Calu3 (cell line): ENCODE measurements at regions not wholly inside any gene's neighbourhood (a gene's known extent, or its start where the extent isn't known, plus 50 kb on each side); places are given as distances from the start of the nearest gene placed in this dataset.

Experiments
- BruUV-seq: library from RNA; stranded (reverse); fragments of 400-500 nt; replicated peaks from 2 replicates; lab custom pipeline; 2021; lab: Mats Ljungman, UMichigan
- CTCF ChIA-PET: fragments of 300-600 bp; sonication (Branson Sonifier 250); formaldehyde crosslinking; loops from one replicate; lab custom pipeline; 2022; ENCODE audit warnings: antibody characterized with exemption; lab: Charles Lee
- DNase-seq: peaks from one replicate; pipeline ENCODE4 v3.0.0; 2022
- H3K27ac Mint-ChIP-seq: one replicate; pipeline ENCODE4 v1.8.0; 2022; ENCODE audit warnings: mixed read lengths; ENCODE audit not compliant: unreplicated experiment
- H3K27me3 Mint-ChIP-seq: one replicate; pipeline ENCODE4 v1.8.0; 2022; ENCODE audit warnings: mixed read lengths; ENCODE audit not compliant: unreplicated experiment
- H3K36me3 Mint-ChIP-seq: one replicate; pipeline ENCODE4 v1.8.0; 2022; ENCODE audit warnings: mild to moderate bottlenecking, moderate library complexity, mixed read lengths; ENCODE audit not compliant: insufficient read depth, unreplicated experiment
- H3K4me1 Mint-ChIP-seq: one replicate; pipeline ENCODE4 v1.8.0; 2022; ENCODE audit warnings: mild to moderate bottlenecking, low read depth, mixed read lengths; ENCODE audit not compliant: unreplicated experiment
- H3K4me3 Mint-ChIP-seq: one replicate; pipeline ENCODE4 v1.8.0; 2022; ENCODE audit warnings: mild to moderate bottlenecking, low read depth, moderate library complexity, mixed read lengths; ENCODE audit not compliant: unreplicated experiment
- H3K9me3 Mint-ChIP-seq: one replicate; pipeline ENCODE4 v1.8.0; 2022; ENCODE audit warnings: low read depth, mixed read lengths; ENCODE audit not compliant: unreplicated experiment
- CTCF ChIP-seq: fragments of 200-600 bp; IDR thresholded peaks from one replicate; pipeline ENCODE4 v1.8.0; 2022; ENCODE audit warnings: antibody characterized with exemption; ENCODE audit not compliant: unreplicated experiment
- intact Hi-C: fragments of 100-400 bp; cut with micrococcal nuclease; formaldehyde crosslinking; loops from one replicate; pipeline ENCODE4 v1.10.0; 2022; ENCODE audit not compliant: unreplicated experiment

DNA sequence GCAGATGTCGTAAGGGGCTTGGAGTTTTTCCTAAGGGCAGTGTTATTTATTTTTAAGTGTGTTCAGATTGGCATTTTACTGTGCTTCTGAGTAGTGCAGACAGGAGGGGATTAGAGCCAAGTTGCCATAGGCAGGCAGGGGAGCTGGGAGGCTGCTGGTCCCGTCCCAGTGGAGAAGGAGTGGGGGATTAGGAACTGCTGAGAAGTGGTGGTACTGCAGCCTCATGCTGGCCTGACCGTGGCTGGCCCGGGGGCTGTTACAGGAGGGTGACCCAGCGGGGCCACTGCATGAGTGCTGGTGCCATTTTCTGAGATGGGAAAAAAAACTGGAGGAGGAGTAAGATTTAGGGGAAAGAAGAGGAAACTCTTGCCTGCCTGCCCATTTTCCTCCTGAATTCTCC, 52.3 kb upstream of the DLK1 start:
- Mint-ChIP-seq H3K27ac (no peak overlapping the region), H3K4me1 (peaks cover 22% of the 10 kb centered on the region), H3K27me3 (peaks cover 52% of the 10 kb centered on the region), H3K36me3 (no peaks in the 10 kb centered on the region), H3K9me3 (no peaks in the 10 kb centered on the region), H3K4me3 (no peak overlapping the region)
- TF ChIP-seq CTCF = no peak
- DNase-seq = no peak
- CTCF ChIA-PET = interaction anchor here (0.5 kb wide), 2 partner anchors 9 to 12 kb away, joined by 3 to 5 read pairs; no protein-coding TSS in a partner anchor
- no TSS peak for BruUV-seq
- intact Hi-C loops = no loop called here

DNA sequence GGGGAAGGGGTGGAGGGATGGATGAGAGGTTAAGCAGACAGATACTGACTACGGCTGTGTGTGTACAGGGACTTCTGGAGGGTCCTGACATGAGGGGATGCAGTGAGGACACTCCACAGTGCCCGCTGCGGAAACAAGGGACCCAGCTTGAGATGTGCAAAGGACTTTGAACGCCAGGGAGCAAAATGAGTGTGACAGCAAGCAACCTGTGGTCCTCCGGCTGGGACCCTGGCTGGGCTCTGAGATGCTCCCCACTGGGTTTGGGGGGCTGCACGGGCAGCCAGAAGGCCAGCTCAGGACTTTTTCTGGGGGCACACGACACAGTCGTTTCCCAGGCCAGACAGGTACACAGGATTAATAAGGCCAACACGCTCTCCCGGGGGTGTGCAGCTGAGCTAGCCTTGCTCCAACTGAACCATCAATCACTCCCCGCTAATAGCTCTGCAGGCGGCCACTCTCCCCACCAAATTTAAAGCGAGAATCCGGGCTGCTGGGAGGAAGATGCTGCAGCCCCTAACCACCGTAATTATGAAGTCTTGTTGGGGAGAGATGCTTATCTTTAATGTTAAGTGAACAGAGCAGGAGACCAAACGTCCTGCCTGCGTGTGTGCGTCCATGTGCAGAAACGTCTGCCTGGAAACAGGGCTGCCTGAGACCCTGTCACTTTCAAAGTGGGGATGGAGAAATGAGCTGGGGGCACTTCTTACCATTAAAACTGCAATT, 51.6 kb upstream of the DLK1 start:
- intact Hi-C loops = no loop called here
- no peak for DNase-seq
- no peak for TF ChIP-seq CTCF
- no peaks in the 10 kb centered on the region for H3K36me3 Mint-ChIP-seq
- peaks cover 22% of the 10 kb centered on the region for H3K4me1 Mint-ChIP-seq
- CTCF ChIA-PET = interaction anchor here (0.5 kb wide), 1 partner anchor 11 kb away, joined by 5 read pairs; no protein-coding TSS in a partner anchor
- H3K27ac Mint-ChIP-seq = no peak overlapping the region
- H3K27me3 Mint-ChIP-seq = peaks cover 46% of the 10 kb centered on the region
- no TSS peak for BruUV-seq
- no peaks in the 10 kb centered on the region for H3K9me3 Mint-ChIP-seq
- H3K4me3 Mint-ChIP-seq = no peak overlapping the region

GRCh38 chr14:100675699-100676684, 50.7 kb upstream of the DLK1 start:
- Mint-ChIP-seq H3K36me3 (no peaks in the 10 kb centered on the region), H3K4me1 (peaks cover 22% of the 10 kb centered on the region), H3K27me3 (peaks cover 44% of the 10 kb centered on the region), H3K9me3 (no peaks in the 10 kb centered on the region), H3K27ac (no peak overlapping the region), H3K4me3 (no peak overlapping the region)
- DNase-seq = no peak
- intact Hi-C loops = no loop called here
- CTCF ChIA-PET = interaction anchor here (0.9 to 1.7 kb wide), 2 partner anchors 13 to 30 kb away, joined by 3 read pairs; no protein-coding TSS in a partner anchor
- BruUV-seq = no TSS peak
- no peak for TF ChIP-seq CTCF
